GM06990 (cell line): ENCODE measurements at regions not wholly inside any gene's neighbourhood (a gene's known extent, or its start where the extent isn't known, plus 50 kb on each side); places are given as distances from the start of the nearest gene placed in this dataset.
A peak's percentile ranks its signal among the peaks of the same experiment; 100 is the strongest.
"Not testable (repeated sequence)": the region's sequence is repeated elsewhere in the genome, so short reads cannot be mapped to it uniquely, and the experiment has no call there.

Source experiments
- DNase-seq: peaks from one replicate; pipeline ENCODE4 v3.0.0-alpha.2; 2011; ENCODE audit not compliant: insufficient read length; ENCODE audit errors: extremely low read depth
- H3K27me3 ChIP-seq: replicated peaks from 2 replicates; pipeline ENCODE4 v1.6.0; 2011; ENCODE audit warnings: low read length; ENCODE audit not compliant: control insufficient read depth, insufficient read depth
- H3K36me3 ChIP-seq: 2 replicates; pipeline ENCODE4 v1.5.1; 2011; ENCODE audit warnings: low read length; ENCODE audit not compliant: control insufficient read depth, insufficient read depth
- H3K4me3 ChIP-seq: replicated peaks from 2 replicates; pipeline ENCODE4 v1.5.1; 2011; ENCODE audit warnings: low read depth, mild to moderate bottlenecking, control low read depth, low read length
- CTCF ChIP-seq: IDR thresholded peaks from 2 replicates; pipeline ENCODE4 v1.5.1; 2011; ENCODE audit warnings: low read length, control low read depth, mild to moderate bottlenecking, inconsistent platforms; ENCODE audit not compliant: insufficient read depth, poor library complexity, severe bottlenecking

GRCh38 chr14:22494486-22495135 is 94.4 kb downstream of the DAD1 start:
- no peaks in the 10 kb centered on the region for H3K36me3 ChIP-seq
- peak; percentile 11 for TF ChIP-seq CTCF
- H3K4me3 ChIP-seq = peak overlapping the region; percentile 6; the same call in 1 of the 2 replicates
- DNase-seq = no peak
- no peaks in the 10 kb centered on the region for H3K27me3 ChIP-seq

GRCh38 chr14:22493753-22494152 is 95.3 kb downstream of the DAD1 start:
- DNase-seq = no peak
- Histone ChIP-seq H3K27me3 (no peaks in the 10 kb centered on the region), H3K36me3 (no peaks in the 10 kb centered on the region), H3K4me3 (no peak overlapping the region)
- TF ChIP-seq CTCF = no peak

- TF ChIP-seq CTCF = no peak
- Histone ChIP-seq H3K4me3 (no peak overlapping the region), H3K27me3 (no peaks in the 10 kb centered on the region), H3K36me3 (no peaks in the 10 kb centered on the region)
- no peak for DNase-seq
Observed at GRCh38 chr14:22492622-22493542, 96.1 kb downstream of the DAD1 start.

- no peak for TF ChIP-seq CTCF
- Histone ChIP-seq H3K4me3 (no peak overlapping the region), H3K36me3 (no peaks in the 10 kb centered on the region), H3K27me3 (no peaks in the 10 kb centered on the region)
- DNase-seq = peak; percentile 57
Observed at GRCh38 chr14:22491683-22492621, 97.1 kb downstream of the DAD1 start.

GRCh38 chr14:22491053-22491452 is 98.0 kb downstream of the DAD1 start:
- not testable (repeated sequence) for DNase-seq, H3K36me3 ChIP-seq, H3K27me3 ChIP-seq
- peak overlapping the region; percentile 33 for H3K4me3 ChIP-seq
